ENCODE measurements at regions not wholly inside any gene's neighbourhood (a gene's known extent, or its start where the extent isn't known, plus 50 kb on each side); places are given as distances from the start of the nearest gene placed in this dataset.

DNA sequence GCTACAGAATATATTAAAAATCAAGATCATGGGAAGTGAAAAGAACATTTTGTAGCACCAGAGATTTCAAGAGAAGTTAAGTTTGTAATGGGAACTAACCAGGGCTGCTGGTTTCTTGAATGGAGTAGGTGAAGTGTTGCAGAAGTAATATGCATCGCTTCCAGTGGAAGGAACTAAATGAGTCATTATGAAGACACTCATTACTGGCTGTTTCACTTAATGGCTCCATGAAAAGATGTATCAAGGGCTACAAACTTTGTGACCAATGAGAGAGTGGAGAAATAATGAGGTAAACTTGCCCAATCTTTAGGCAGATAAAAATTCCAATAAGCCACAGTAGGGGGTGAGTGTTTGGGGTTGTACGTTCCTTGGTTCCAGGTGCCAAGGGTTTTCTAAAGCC lies 380.4 kb upstream of the POU3F3 start:
- TF ChIP-seq EZH2 (IDR thresholded peaks at IDR 0.05; ENCODE audit: insufficient read depth, poor library complexity, severe bottlenecking) = no peak
- no peak for TF ChIP-seq EZH2phosphoT487 (IDR thresholded peaks at IDR 0.05; ENCODE audit: insufficient read depth, low read depth)

All from GM23248 (cell line).